ENCODE measurements at regions not wholly inside any gene's neighbourhood (a gene's known extent, or its start where the extent isn't known, plus 50 kb on each side); places are given as distances from the start of the nearest gene placed in this dataset.

DNA sequence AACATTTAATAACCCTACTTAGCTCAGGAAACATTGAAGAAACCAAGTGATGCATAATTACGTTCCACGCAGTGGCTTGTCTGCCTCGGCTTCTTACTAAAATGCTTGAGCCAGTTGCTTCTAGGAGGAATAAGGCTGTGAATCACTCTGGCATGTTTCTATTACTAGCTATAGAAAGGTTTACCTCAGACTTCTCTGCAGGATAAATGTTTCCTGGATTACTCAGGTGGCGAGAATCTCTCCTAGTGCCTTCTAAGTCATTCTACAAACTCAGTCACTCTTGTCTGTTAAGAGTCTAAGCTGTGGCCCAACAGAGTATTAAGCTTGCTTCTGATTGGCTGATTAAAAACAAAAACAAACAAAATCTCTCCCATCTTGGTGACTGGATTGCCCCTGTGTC is 92.0 kb upstream of the RALGPS2 start:
- DNase-seq (no peak), ATAC-seq (no peak)
- Histone ChIP-seq H3K4me3 (no peak overlapping the region), H3K27ac (peak overlapping the region in 1 of 4 donors; percentile 12), H3K27me3 (no peaks in the 10 kb centered on the region), H3K36me3 (no peaks in the 10 kb centered on the region), H3K9me3 (no peaks in the 10 kb centered on the region), H3K4me1 (no peaks in the 10 kb centered on the region)
- in situ Hi-C loops (cut with MboI; ENCODE audit: low sequenced_read_pairs in 4 of 4): no loop called here
- intact Hi-C loops (cut with DNase I; ENCODE audit: low total_unique reads): no loop called here
- TF ChIP-seq POLR2A (IDR thresholded peaks at IDR 0.05): no peak
- TF ChIP-seq, protein P1, sequence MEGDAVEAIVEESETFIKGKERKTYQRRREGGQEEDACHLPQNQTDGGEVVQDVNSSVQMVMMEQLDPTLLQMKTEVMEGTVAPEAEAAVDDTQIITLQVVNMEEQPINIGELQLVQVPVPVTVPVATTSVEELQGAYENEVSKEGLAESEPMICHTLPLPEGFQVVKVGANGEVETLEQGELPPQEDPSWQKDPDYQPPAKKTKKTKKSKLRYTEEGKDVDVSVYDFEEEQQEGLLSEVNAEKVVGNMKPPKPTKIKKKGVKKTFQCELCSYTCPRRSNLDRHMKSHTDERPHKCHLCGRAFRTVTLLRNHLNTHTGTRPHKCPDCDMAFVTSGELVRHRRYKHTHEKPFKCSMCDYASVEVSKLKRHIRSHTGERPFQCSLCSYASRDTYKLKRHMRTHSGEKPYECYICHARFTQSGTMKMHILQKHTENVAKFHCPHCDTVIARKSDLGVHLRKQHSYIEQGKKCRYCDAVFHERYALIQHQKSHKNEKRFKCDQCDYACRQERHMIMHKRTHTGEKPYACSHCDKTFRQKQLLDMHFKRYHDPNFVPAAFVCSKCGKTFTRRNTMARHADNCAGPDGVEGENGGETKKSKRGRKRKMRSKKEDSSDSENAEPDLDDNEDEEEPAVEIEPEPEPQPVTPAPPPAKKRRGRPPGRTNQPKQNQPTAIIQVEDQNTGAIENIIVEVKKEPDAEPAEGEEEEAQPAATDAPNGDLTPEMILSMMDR (IDR thresholded peaks at IDR 0.05 in 4 of 5, conservative IDR thresholded peaks at IDR 0.05 in 1 of 5): no peak

DNA sequence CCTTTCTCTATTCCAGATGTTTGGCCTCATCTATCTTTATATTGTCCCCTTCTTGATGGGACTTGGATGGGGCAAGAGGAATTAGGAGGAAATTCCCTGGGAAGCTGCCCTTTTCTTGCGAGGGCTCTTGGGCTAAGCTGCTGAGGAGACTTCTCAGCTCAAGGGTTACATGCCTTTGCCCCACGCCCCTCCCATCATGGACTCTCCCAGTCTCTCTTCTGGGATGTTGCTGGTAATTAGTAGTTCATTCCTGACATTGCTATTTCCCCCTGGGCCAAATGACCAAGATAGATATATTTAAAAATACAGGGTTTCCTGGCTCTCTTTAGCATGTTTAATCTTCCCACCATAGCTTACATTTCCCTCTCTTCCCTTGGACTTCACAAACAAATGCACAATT is 90.6 kb upstream of the RALGPS2 start:
- TF ChIP-seq, protein P1 (IDR thresholded peaks at IDR 0.05 in 4 of 5, conservative IDR thresholded peaks at IDR 0.05 in 1 of 5): no peak
- TF ChIP-seq POLR2A (IDR thresholded peaks at IDR 0.05): no peak
- in situ Hi-C loops (cut with MboI; ENCODE audit: low sequenced_read_pairs in 4 of 4): no loop called here
- Histone ChIP-seq H3K4me3 (no peak overlapping the region), H3K9me3 (no peaks in the 10 kb centered on the region), H3K27ac (peak overlapping the region in 1 of 4 donors; percentile 10), H3K27me3 (no peaks in the 10 kb centered on the region), H3K4me1 (no peaks in the 10 kb centered on the region), H3K36me3 (no peaks in the 10 kb centered on the region)
- intact Hi-C loops (cut with DNase I; ENCODE audit: low total_unique reads): no loop called here
- ATAC-seq (no peak), DNase-seq (no peak)

DNA sequence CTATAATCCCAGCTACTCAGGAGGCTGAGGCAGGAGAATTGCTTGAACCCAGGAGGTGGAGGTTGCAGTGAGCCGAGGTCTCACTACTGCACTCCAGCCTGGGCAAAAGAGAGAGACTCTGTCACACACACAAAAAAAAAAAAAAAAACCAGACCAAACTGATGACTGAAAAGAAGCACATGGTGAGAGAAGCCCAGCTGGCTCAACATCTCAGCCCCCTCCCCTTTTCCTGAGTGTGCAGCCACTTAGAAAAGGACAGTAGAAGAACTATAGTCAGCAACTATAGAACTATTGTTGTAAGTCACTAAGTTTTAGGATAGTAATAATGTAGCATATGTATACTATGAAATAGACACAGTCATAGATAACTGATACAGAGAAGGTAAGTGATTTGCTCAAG is 87.2 kb upstream of the RALGPS2 start:
- in situ Hi-C loops (cut with MboI; ENCODE audit: low sequenced_read_pairs in 4 of 4): no loop called here
- no peak for ATAC-seq

DNA sequence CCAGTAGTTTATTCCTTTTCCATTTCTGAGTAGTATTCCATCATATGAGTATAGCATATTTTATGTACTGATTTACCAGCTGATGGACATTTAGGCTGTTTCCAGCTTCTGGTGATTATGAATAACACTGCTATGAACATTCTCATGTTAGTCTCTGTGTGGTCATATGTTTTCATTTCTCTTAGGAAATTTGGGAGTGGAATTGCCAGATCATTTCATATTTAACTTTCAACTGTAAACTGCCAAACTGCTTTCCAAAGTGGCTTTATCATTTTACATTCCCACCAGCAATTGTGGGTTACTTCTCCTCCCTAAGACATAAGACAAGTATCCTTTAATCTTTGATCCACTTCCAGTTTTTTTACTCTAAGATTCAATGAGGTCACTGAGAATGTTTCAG is 85.7 kb upstream of the RALGPS2 start:
- no peak overlapping the region for H3K4me3 ChIP-seq
- intact Hi-C loops (cut with DNase I; ENCODE audit: low total_unique reads) (no loop called here), in situ Hi-C loops (cut with MboI; ENCODE audit: low sequenced_read_pairs in 4 of 4) (no loop called here)
- TF ChIP-seq, protein P1 (IDR thresholded peaks at IDR 0.05 in 4 of 5, conservative IDR thresholded peaks at IDR 0.05 in 1 of 5): no peak
- no peak for TF ChIP-seq POLR2A (IDR thresholded peaks at IDR 0.05)
- peaks cover 4% of the 10 kb centered on the region in 2 donors for H3K4me1 ChIP-seq
- no peak overlapping the region for H3K27ac ChIP-seq
- no peaks in the 10 kb centered on the region for H3K36me3 ChIP-seq
- H3K9me3 ChIP-seq: no peaks in the 10 kb centered on the region
- ATAC-seq (no peak), DNase-seq (no peak)
- H3K27me3 ChIP-seq: no peaks in the 10 kb centered on the region

More for the DNA sequence above, 87.2 kb upstream of the RALGPS2 start:
- no peak overlapping the region for H3K27ac ChIP-seq
- no peaks in the 10 kb centered on the region for H3K36me3 ChIP-seq
- H3K9me3 ChIP-seq: no peaks in the 10 kb centered on the region
- no peaks in the 10 kb centered on the region for H3K4me1 ChIP-seq
- TF ChIP-seq, protein P1 (IDR thresholded peaks at IDR 0.05 in 4 of 5, conservative IDR thresholded peaks at IDR 0.05 in 1 of 5): no peak
- TF ChIP-seq POLR2A (IDR thresholded peaks at IDR 0.05): no peak
- no peak for DNase-seq
- no peak overlapping the region for H3K4me3 ChIP-seq
- intact Hi-C loops (cut with DNase I; ENCODE audit: low total_unique reads): no loop called here
- no peaks in the 10 kb centered on the region for H3K27me3 ChIP-seq

DNA sequence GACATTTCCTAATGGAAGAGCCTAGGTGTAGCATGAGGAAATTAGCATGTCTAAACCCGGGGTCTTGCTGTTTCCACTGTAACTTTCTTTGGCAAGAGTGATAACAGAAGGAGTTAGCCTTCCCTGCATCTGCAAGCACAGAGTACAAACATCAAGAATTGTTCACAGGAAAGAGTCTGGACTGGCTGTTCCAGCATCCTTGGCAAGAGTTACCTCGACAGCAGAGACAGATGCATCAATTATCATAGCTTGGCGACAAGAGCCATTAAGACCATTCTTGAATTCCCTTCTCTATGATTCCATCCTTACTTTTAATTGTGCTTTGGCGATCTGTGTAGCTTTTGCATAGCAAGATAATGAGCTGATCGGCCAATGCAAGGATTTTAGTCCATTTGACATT is 82.8 kb upstream of the RALGPS2 start:
- TF ChIP-seq, protein P1 (IDR thresholded peaks at IDR 0.05 in 4 of 5, conservative IDR thresholded peaks at IDR 0.05 in 1 of 5): no peak
- no peak for TF ChIP-seq POLR2A (IDR thresholded peaks at IDR 0.05)
- Histone ChIP-seq H3K27me3 (no peaks in the 10 kb centered on the region), H3K4me3 (no peak overlapping the region), H3K36me3 (no peaks in the 10 kb centered on the region), H3K27ac (no peak overlapping the region), H3K9me3 (no peaks in the 10 kb centered on the region), H3K4me1 (peaks cover 4 to 5% of the 10 kb centered on the region in 2 donors)
- DNase-seq (no peak), ATAC-seq (no peak)
- intact Hi-C loops (cut with DNase I; ENCODE audit: low total_unique reads): no loop called here
- in situ Hi-C loops (cut with MboI; ENCODE audit: low sequenced_read_pairs in 4 of 4): no loop called here

Measured in gastrocnemius medialis (tissue), 4 donors.